ENCODE measurements at regions not wholly inside any gene's neighbourhood (a gene's known extent, or its start where the extent isn't known, plus 50 kb on each side); places are given as distances from the start of the nearest gene placed in this dataset.

GRCh38 chr5:68478301-68479095, 262.9 kb downstream of the PIK3R1 start (continued):
- TF ChIP-seq, protein P1, sequence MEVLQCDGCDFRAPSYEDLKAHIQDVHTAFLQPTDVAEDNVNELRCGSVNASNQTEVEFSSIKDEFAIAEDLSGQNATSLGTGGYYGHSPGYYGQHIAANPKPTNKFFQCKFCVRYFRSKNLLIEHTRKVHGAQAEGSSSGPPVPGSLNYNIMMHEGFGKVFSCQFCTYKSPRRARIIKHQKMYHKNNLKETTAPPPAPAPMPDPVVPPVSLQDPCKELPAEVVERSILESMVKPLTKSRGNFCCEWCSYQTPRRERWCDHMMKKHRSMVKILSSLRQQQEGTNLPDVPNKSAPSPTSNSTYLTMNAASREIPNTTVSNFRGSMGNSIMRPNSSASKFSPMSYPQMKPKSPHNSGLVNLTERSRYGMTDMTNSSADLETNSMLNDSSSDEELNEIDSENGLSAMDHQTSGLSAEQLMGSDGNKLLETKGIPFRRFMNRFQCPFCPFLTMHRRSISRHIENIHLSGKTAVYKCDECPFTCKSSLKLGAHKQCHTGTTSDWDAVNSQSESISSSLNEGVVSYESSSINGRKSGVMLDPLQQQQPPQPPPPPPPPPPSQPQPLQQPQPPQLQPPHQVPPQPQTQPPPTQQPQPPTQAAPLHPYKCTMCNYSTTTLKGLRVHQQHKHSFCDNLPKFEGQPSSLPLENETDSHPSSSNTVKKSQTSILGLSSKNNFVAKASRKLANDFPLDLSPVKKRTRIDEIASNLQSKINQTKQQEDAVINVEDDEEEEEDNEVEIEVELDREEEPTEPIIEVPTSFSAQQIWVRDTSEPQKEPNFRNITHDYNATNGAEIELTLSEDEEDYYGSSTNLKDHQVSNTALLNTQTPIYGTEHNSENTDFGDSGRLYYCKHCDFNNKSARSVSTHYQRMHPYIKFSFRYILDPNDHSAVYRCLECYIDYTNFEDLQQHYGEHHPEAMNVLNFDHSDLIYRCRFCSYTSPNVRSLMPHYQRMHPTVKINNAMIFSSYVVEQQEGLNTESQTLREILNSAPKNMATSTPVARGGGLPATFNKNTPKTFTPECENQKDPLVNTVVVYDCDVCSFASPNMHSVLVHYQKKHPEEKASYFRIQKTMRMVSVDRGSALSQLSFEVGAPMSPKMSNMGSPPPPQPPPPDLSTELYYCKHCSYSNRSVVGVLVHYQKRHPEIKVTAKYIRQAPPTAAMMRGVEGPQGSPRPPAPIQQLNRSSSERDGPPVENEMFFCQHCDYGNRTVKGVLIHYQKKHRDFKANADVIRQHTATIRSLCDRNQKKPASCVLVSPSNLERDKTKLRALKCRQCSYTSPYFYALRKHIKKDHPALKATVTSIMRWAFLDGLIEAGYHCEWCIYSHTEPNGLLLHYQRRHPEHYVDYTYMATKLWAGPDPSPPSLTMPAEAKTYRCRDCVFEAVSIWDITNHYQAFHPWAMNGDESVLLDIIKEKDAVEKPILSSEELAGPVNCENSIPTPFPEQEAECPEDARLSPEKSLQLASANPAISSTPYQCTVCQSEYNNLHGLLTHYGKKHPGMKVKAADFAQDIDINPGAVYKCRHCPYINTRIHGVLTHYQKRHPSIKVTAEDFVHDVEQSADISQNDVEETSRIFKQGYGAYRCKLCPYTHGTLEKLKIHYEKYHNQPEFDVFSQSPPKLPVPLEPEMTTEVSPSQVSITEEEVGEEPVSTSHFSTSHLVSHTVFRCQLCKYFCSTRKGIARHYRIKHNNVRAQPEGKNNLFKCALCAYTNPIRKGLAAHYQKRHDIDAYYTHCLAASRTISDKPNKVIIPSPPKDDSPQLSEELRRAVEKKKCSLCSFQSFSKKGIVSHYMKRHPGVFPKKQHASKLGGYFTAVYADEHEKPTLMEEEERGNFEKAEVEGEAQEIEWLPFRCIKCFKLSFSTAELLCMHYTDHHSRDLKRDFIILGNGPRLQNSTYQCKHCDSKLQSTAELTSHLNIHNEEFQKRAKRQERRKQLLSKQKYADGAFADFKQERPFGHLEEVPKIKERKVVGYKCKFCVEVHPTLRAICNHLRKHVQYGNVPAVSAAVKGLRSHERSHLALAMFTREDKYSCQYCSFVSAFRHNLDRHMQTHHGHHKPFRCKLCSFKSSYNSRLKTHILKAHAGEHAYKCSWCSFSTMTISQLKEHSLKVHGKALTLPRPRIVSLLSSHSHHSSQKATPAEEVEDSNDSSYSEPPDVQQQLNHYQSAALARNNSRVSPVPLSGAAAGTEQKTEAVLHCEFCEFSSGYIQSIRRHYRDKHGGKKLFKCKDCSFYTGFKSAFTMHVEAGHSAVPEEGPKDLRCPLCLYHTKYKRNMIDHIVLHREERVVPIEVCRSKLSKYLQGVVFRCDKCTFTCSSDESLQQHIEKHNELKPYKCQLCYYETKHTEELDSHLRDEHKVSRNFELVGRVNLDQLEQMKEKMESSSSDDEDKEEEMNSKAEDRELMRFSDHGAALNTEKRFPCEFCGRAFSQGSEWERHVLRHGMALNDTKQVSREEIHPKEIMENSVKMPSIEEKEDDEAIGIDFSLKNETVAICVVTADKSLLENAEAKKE (CRISPR knock-in tag; IDR thresholded peaks at IDR 0.05), result no peak
- TF ChIP-seq JUNB (IDR thresholded peaks at IDR 0.05; ENCODE audit: unreplicated experiment) (no peak), ZNF114 (CRISPR knock-in tag; IDR thresholded peaks at IDR 0.05) (no peak), ZNF331 (CRISPR knock-in tag; IDR thresholded peaks at IDR 0.05; ENCODE audit: low read depth) (no peak), CREB1 (CRISPR knock-in tag; IDR thresholded peaks at IDR 0.05; ENCODE audit: low read depth) (no peak)

GRCh38 chr5:68479524-68479923, 264.0 kb downstream of the PIK3R1 start:
- no peaks in the 10 kb centered on the region for H4K20me1 ChIP-seq (replicated peaks; ENCODE audit: insufficient read depth)
- DNase-seq (ENCODE audit: low spot score), result no peak
- H3K4me1 Mint-ChIP-seq, result no peaks in the 10 kb centered on the region

More at GRCh38 chr5:68479524-68479923, 264.0 kb downstream of the PIK3R1 start:
- ATAC-seq, result no peak
- no peak overlapping the region for H3K4me2 ChIP-seq
- TF ChIP-seq JUNB (IDR thresholded peaks at IDR 0.05; ENCODE audit: unreplicated experiment) (no peak), ZNF114 (CRISPR knock-in tag; IDR thresholded peaks at IDR 0.05) (no peak), EZH2 (IDR thresholded peaks at IDR 0.05; ENCODE audit: low read depth, unreplicated experiment) (no peak), POLR2AphosphoS5 (IDR thresholded peaks at IDR 0.05; ENCODE audit: low read depth) (no peak), STAT1 (IDR thresholded peaks at IDR 0.05; ENCODE audit: unreplicated experiment) (no peak), REST (IDR thresholded peaks at IDR 0.05; ENCODE audit: unreplicated experiment) (no peak), ZNF331 (CRISPR knock-in tag; IDR thresholded peaks at IDR 0.05; ENCODE audit: low read depth) (no peak)
- TF ChIP-seq, protein P2, sequence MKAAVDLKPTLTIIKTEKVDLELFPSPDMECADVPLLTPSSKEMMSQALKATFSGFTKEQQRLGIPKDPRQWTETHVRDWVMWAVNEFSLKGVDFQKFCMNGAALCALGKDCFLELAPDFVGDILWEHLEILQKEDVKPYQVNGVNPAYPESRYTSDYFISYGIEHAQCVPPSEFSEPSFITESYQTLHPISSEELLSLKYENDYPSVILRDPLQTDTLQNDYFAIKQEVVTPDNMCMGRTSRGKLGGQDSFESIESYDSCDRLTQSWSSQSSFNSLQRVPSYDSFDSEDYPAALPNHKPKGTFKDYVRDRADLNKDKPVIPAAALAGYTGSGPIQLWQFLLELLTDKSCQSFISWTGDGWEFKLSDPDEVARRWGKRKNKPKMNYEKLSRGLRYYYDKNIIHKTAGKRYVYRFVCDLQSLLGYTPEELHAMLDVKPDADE (IDR thresholded peaks at IDR 0.05), result no peak
- no peaks in the 10 kb centered on the region for H3F3A ChIP-seq (replicated peaks; ENCODE audit: low read depth)
- Mint-ChIP-seq H3K36me3 (ENCODE audit: low read depth) (no peaks in the 10 kb centered on the region), H3K4me3 (no peak overlapping the region), H3K9me3 (no peaks in the 10 kb centered on the region), H3K27me3 (ENCODE audit: insufficient read depth, low read depth, poor library complexity) (peaks cover 3% of the 10 kb centered on the region), H3K27ac (no peak overlapping the region)
- H3K27me3 ChIP-seq (ENCODE audit: insufficient read depth), result no peaks in the 10 kb centered on the region
- H3K27ac ChIP-seq (ENCODE audit: low read depth), result no peak overlapping the region
- H3K79me2 ChIP-seq (replicated peaks; ENCODE audit: insufficient read depth), result no peaks in the 10 kb centered on the region
- no peak overlapping the region for H2AFZ ChIP-seq
- H3K4me3 ChIP-seq, result no peak overlapping the region
- no peaks in the 10 kb centered on the region for H3K4me1 ChIP-seq (ENCODE audit: insufficient read depth)
- H3K9me2 ChIP-seq (ENCODE audit: insufficient read depth), result peaks cover 15% of the 10 kb centered on the region
- no peaks in the 10 kb centered on the region for H3K36me3 ChIP-seq (ENCODE audit: insufficient read depth)

All from GM23338 (cell line).